ENCODE measurements at regions not wholly inside any gene's neighbourhood (a gene's known extent, or its start where the extent isn't known, plus 50 kb on each side); places are given as distances from the start of the nearest gene placed in this dataset.

GRCh38 chrX:117002981-117003380, 540.2 kb upstream of the CT83 start:
- TF ChIP-seq CTCF (IDR thresholded peaks at IDR 0.05) (no peak), EZH2phosphoT487 (IDR thresholded peaks at IDR 0.05) (no peak)

Measured in neural progenitor cell (in vitro differentiated cells).